SK-N-MC (cell line): ENCODE measurements at regions not wholly inside any gene's neighbourhood (a gene's known extent, or its start where the extent isn't known, plus 50 kb on each side); places are given as distances from the start of the nearest gene placed in this dataset.

Source experiments
- EZH2 ChIP-seq: fragments of 200-600 bp; sonication (generic); IDR thresholded peaks from one replicate; pipeline ENCODE4 v1.6.1; 2017; ENCODE audit warnings: antibody characterized with exemption
- POLR2AphosphoS5 ChIP-seq: IDR thresholded peaks from 2 replicates; pipeline ENCODE4 v1.6.1; 2012; ENCODE audit warnings: mild to moderate bottlenecking, low read depth, low read length, borderline replicate concordance

- TF ChIP-seq POLR2AphosphoS5 (no peak), EZH2 (no peak)
Measured at GRCh38 chr5:17929171-17929570, 294.9 kb downstream of the TAF11L14 start.
